ENCODE measurements at regions not wholly inside any gene's neighbourhood (a gene's known extent, or its start where the extent isn't known, plus 50 kb on each side); places are given as distances from the start of the nearest gene placed in this dataset.
"Not testable (repeated sequence)": the region's sequence is repeated elsewhere in the genome, so short reads cannot be mapped to it uniquely, and the experiment has no call there.

- H3K36me3 ChIP-seq (ENCODE audit: control insufficient read depth, insufficient read depth, low read length): no peaks in the 10 kb centered on the region
- no peak overlapping the region for H3K4me3 ChIP-seq (ENCODE audit: low read length)
- no peaks in the 10 kb centered on the region for H3K4me1 ChIP-seq (ENCODE audit: control insufficient read depth, insufficient read depth, low read length)
- H3K9me3 ChIP-seq (ENCODE audit: control insufficient read depth, low read depth, low read length): no peaks in the 10 kb centered on the region
- no peak overlapping the region for H3K27ac ChIP-seq (ENCODE audit: low read length)
- DNase-seq: no peak
- no peaks in the 10 kb centered on the region for H3K27me3 ChIP-seq (ENCODE audit: control insufficient read depth, insufficient read depth, low read length)
- WGBS (ENCODE audit: insufficient coverage, low lambda C conversion rate): 71% methylated on average over 1 of the region's 2 CpGs
Measured at GRCh38 chr2:180246268-180246667, 239.2 kb upstream of the CWC22 start.

- H3K27ac ChIP-seq (ENCODE audit: low read length): no peak overlapping the region
- H3K9me3 ChIP-seq (ENCODE audit: control insufficient read depth, low read depth, low read length): no peaks in the 10 kb centered on the region
- H3K36me3 ChIP-seq (ENCODE audit: control insufficient read depth, insufficient read depth, low read length): no peaks in the 10 kb centered on the region
- no peaks in the 10 kb centered on the region for H3K4me1 ChIP-seq (ENCODE audit: control insufficient read depth, insufficient read depth, low read length)
- DNase-seq: no peak
- no peaks in the 10 kb centered on the region for H3K27me3 ChIP-seq (ENCODE audit: control insufficient read depth, insufficient read depth, low read length)
- no peak overlapping the region for H3K4me3 ChIP-seq (ENCODE audit: low read length)
Measured at GRCh38 chr2:180240774-180241173, 233.7 kb upstream of the CWC22 start.

GRCh38 chr2:180238729-180239128, 231.6 kb upstream of the CWC22 start:
- DNase-seq: no peak
- no CpG with 5 or more reads among the region's 8 CpGs for whole genome bisulfite sequencing (ENCODE audit: insufficient coverage, low lambda C conversion rate)

GRCh38 chr2:180236061-180236460, 229.0 kb upstream of the CWC22 start:
- not testable (repeated sequence) for DNase-seq; H3K27ac ChIP-seq (ENCODE audit: low read length); H3K4me1 ChIP-seq (ENCODE audit: control insufficient read depth, insufficient read depth, low read length); H3K9me3 ChIP-seq (ENCODE audit: control insufficient read depth, low read depth, low read length); H3K27me3 ChIP-seq (ENCODE audit: control insufficient read depth, insufficient read depth, low read length); H3K36me3 ChIP-seq (ENCODE audit: control insufficient read depth, insufficient read depth, low read length); H3K4me3 ChIP-seq (ENCODE audit: low read length)
- no CpG with 5 or more reads among the region's 3 CpGs for WGBS (ENCODE audit: insufficient coverage, low lambda C conversion rate)

More at GRCh38 chr2:180238729-180239128, 231.6 kb upstream of the CWC22 start:
- Histone ChIP-seq H3K4me3 (ENCODE audit: low read length) (no peak overlapping the region), H3K9me3 (ENCODE audit: control insufficient read depth, low read depth, low read length) (no peaks in the 10 kb centered on the region), H3K27me3 (ENCODE audit: control insufficient read depth, insufficient read depth, low read length) (no peaks in the 10 kb centered on the region), H3K36me3 (ENCODE audit: control insufficient read depth, insufficient read depth, low read length) (no peaks in the 10 kb centered on the region), H3K27ac (ENCODE audit: low read length) (no peak overlapping the region), H3K4me1 (ENCODE audit: control insufficient read depth, insufficient read depth, low read length) (no peaks in the 10 kb centered on the region)

- 100% methylated on average over 1 of the region's 4 CpGs for WGBS (ENCODE audit: insufficient coverage, low lambda C conversion rate)
- not testable (repeated sequence) for H3K4me3 ChIP-seq (ENCODE audit: low read length); DNase-seq; H3K27ac ChIP-seq (ENCODE audit: low read length); H3K9me3 ChIP-seq (ENCODE audit: control insufficient read depth, low read depth, low read length); H3K36me3 ChIP-seq (ENCODE audit: control insufficient read depth, insufficient read depth, low read length); H3K4me1 ChIP-seq (ENCODE audit: control insufficient read depth, insufficient read depth, low read length); H3K27me3 ChIP-seq (ENCODE audit: control insufficient read depth, insufficient read depth, low read length)
Measured at GRCh38 chr2:180235506-180235905, 228.4 kb upstream of the CWC22 start.

GRCh38 chr2:180234991-180235390, 227.9 kb upstream of the CWC22 start:
- not testable (repeated sequence) for H3K36me3 ChIP-seq (ENCODE audit: control insufficient read depth, insufficient read depth, low read length); H3K27me3 ChIP-seq (ENCODE audit: control insufficient read depth, insufficient read depth, low read length); H3K9me3 ChIP-seq (ENCODE audit: control insufficient read depth, low read depth, low read length); H3K4me1 ChIP-seq (ENCODE audit: control insufficient read depth, insufficient read depth, low read length); H3K4me3 ChIP-seq (ENCODE audit: low read length); H3K27ac ChIP-seq (ENCODE audit: low read length); DNase-seq
- no CpG with 5 or more reads among the region's 5 CpGs for WGBS (ENCODE audit: insufficient coverage, low lambda C conversion rate)

GRCh38 chr2:180231015-180231414, 223.9 kb upstream of the CWC22 start:
- no peak overlapping the region for H3K27ac ChIP-seq (ENCODE audit: low read length)
- H3K4me3 ChIP-seq (ENCODE audit: low read length): no peak overlapping the region
- H3K36me3 ChIP-seq (ENCODE audit: control insufficient read depth, insufficient read depth, low read length): no peaks in the 10 kb centered on the region
- no peaks in the 10 kb centered on the region for H3K9me3 ChIP-seq (ENCODE audit: control insufficient read depth, low read depth, low read length)
- H3K4me1 ChIP-seq (ENCODE audit: control insufficient read depth, insufficient read depth, low read length): no peaks in the 10 kb centered on the region
- H3K27me3 ChIP-seq (ENCODE audit: control insufficient read depth, insufficient read depth, low read length): no peaks in the 10 kb centered on the region
- 0% methylated on average over 1 of the region's 1 CpG for WGBS (ENCODE audit: insufficient coverage, low lambda C conversion rate)
- no peak for DNase-seq

- no CpG with 5 or more reads among the region's 2 CpGs for WGBS (ENCODE audit: insufficient coverage, low lambda C conversion rate)
- H3K9me3 ChIP-seq (ENCODE audit: control insufficient read depth, low read depth, low read length): no peaks in the 10 kb centered on the region
- no peak overlapping the region for H3K27ac ChIP-seq (ENCODE audit: low read length)
- no peaks in the 10 kb centered on the region for H3K27me3 ChIP-seq (ENCODE audit: control insufficient read depth, insufficient read depth, low read length)
- no peaks in the 10 kb centered on the region for H3K36me3 ChIP-seq (ENCODE audit: control insufficient read depth, insufficient read depth, low read length)
- H3K4me1 ChIP-seq (ENCODE audit: control insufficient read depth, insufficient read depth, low read length): no peaks in the 10 kb centered on the region
- no peak for DNase-seq
- no peak overlapping the region for H3K4me3 ChIP-seq (ENCODE audit: low read length)
Measured at GRCh38 chr2:180227461-180227860, 220.4 kb upstream of the CWC22 start.

- Histone ChIP-seq H3K4me1 (ENCODE audit: control insufficient read depth, insufficient read depth, low read length) (no peaks in the 10 kb centered on the region), H3K27ac (ENCODE audit: low read length) (no peak overlapping the region), H3K27me3 (ENCODE audit: control insufficient read depth, insufficient read depth, low read length) (no peaks in the 10 kb centered on the region), H3K4me3 (ENCODE audit: low read length) (no peak overlapping the region), H3K36me3 (ENCODE audit: control insufficient read depth, insufficient read depth, low read length) (no peaks in the 10 kb centered on the region), H3K9me3 (ENCODE audit: control insufficient read depth, low read depth, low read length) (no peaks in the 10 kb centered on the region)
- no peak for DNase-seq
Measured at GRCh38 chr2:180225118-180225517, 218.0 kb upstream of the CWC22 start.

GRCh38 chr2:180222644-180223043, 215.5 kb upstream of the CWC22 start:
- H3K9me3 ChIP-seq (ENCODE audit: control insufficient read depth, low read depth, low read length): no peaks in the 10 kb centered on the region
- H3K4me3 ChIP-seq (ENCODE audit: low read length): no peak overlapping the region
- H3K27me3 ChIP-seq (ENCODE audit: control insufficient read depth, insufficient read depth, low read length): no peaks in the 10 kb centered on the region
- WGBS (ENCODE audit: insufficient coverage, low lambda C conversion rate): no CpG with 5 or more reads among the region's 1 CpG
- H3K36me3 ChIP-seq (ENCODE audit: control insufficient read depth, insufficient read depth, low read length): no peaks in the 10 kb centered on the region
- no peaks in the 10 kb centered on the region for H3K4me1 ChIP-seq (ENCODE audit: control insufficient read depth, insufficient read depth, low read length)
- DNase-seq: no peak
- H3K27ac ChIP-seq (ENCODE audit: low read length): no peak overlapping the region

- Histone ChIP-seq H3K27ac (ENCODE audit: low read length) (no peak overlapping the region), H3K4me3 (ENCODE audit: low read length) (no peak overlapping the region), H3K9me3 (ENCODE audit: control insufficient read depth, low read depth, low read length) (no peaks in the 10 kb centered on the region), H3K36me3 (ENCODE audit: control insufficient read depth, insufficient read depth, low read length) (no peaks in the 10 kb centered on the region), H3K27me3 (ENCODE audit: control insufficient read depth, insufficient read depth, low read length) (no peaks in the 10 kb centered on the region), H3K4me1 (ENCODE audit: control insufficient read depth, insufficient read depth, low read length) (no peaks in the 10 kb centered on the region)
- no peak for DNase-seq
- WGBS (ENCODE audit: insufficient coverage, low lambda C conversion rate): no CpG with 5 or more reads among the region's 1 CpG
Measured at GRCh38 chr2:180219491-180219890, 212.4 kb upstream of the CWC22 start.

Measured in large intestine (tissue), 3 donors.